Lung microvascular endothelial cell (primary cell): ENCODE measurements at regions not wholly inside any gene's neighbourhood (a gene's known extent, or its start where the extent isn't known, plus 50 kb on each side); places are given as distances from the start of the nearest gene placed in this dataset.

ENCODE experiments used
- DNase-seq, 2 donors: peaks; one replicate each; pipeline versions ENCODE4 v3.0.0 to v3.0.0-alpha.2; 2010; ENCODE audit warnings: low read depth in 2 of 2

DNA sequence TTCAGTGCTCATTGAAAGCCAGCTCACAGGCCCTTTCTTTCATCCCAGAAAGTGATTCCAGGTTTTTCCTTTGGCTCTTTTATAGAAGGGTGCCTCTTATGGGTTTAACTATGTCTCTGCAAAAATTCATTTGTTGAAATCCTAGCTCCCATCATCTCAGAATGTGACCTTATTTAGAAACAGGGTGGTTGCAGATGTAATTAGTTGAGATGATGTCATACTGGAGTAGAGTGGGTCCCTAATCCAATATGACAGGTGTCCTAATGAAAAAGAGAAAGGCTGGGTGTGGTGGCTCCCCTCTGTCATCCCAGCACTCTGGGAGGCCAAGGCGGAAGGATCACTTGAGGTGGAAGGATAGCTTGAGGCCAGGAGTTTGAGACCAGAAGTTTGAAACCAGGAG lies 64.2 kb upstream of the FAM20A start:
- DNase-seq = no peak

DNA sequence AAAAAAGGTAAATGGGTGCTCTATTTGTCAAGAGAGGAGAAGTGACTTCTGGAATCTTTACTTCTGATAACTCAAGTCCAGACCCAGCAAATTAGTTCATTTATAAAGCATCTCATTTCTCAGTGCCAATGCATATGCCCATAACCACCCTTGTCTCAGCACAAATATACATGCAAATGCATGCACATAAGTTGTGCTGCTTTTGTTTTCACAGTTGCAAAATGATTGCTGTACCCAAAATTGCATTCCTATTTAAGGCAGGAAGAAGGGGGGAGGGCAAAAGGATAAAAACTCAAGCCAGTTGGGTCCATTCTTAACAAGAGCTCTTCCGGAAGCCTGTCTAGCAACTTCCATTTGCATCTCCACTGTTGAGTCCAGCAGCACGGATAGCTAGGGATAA lies 61.3 kb upstream of the FAM20A start:
- no peak for DNase-seq

DNA sequence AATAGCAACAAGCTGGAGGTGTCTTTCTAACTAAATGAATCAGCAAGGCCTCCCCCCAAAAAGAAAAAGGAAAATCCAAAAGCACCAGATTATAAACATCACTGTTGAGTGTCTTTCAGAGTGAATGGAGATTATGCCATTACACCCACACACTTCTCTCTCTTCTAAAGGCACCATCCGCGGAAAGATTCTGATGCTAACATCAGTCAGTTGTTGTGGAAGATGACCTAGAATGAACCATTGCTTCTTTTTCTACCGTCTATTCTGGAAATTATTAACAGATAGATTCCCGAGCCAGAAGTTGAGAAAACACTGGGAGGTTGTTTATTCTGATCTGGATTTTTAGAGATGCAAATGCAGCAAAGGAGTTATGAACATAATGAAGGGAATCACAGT lies 60.9 kb upstream of the FAM20A start:
- no peak for DNase-seq

DNA sequence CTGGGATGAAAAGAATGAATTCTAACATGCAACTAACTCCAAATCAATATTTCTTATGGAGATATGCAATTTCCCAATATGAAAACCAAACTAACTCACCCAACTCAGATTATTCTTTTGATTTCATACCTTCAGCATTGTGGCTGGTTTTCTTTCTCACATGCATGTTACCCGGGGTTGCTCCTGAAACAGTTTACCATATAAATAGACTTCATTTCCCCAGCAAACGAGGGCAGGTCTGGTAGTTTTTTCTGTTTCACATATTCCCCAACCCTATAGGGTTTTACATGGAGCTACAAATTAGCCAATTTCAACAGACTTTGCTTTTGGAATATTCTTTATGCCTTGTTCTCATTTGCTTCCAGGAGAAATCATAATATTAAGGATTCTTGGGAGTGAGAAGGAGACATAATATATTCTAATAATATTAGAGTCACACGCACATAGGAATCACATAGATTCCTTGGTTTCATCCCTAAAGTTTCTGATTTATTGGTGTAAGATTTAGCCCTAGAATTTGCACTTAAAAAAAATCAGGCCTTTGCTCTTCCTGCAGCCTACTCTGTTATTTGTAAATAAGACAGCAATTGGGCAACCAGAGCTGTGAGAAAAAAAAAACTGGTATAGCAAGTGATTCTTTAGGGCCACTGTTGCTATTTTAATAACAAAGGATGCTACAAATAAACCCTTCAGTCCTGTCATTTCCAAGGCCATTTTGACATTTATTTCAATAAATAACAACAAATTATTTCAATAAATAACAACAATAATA lies 60.3 kb upstream of the FAM20A start:
- DNase-seq = no peak

DNA sequence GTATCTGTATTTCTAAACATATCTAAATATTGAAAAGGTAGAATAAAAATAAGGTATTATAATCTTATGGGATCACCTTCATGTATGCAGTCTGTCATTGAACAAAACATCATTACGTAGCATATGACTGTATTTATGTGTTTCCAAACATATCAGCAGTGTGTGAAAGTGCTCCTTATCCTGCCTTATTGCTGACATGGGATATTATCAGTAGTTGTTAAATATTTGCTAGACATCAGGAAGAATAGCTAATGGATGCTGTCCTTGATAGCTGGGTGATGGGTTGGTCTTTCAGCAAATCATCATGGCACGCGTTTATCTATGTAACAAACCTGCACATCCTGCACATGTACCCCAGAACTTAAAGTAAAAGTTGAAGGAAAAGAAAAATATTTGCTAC lies 59.1 kb upstream of the FAM20A start:
- DNase-seq = no peak

DNA sequence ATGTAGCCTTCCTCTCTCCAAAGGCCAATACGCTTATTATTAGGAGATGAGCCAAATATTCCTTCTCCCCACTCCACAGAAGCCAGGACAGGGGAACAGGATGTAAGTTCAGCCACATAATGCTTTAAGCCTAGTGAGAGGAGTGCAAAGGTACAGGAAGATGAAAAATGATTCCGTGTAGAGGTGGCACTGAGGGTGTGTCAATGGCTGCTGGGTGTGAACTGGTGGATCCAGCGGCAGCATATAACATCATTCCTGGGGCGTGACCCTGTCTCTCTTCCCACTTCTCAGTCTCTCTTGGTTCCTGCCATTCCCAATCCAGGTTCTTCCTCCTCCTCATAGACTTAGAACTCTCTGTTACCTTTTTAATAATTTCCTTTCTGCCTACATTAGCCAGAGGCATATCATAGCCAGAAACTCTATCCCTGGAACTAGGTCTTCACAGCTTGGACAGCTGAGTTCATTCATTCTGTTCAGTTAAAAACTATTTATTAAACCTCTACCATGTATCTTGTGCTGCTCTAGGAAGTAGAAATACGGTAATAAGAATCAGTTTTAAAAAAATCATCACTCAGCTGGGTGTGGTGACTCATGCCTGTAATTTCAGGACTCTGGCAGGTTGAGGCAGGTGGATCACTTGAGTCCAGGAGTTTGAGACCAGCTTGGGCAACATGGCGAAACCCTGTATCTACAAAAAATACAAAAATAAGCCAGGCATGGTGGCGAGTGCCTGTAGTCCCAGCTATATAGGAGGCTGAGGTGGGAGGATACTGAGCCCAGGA lies 58.0 kb upstream of the FAM20A start:
- no peak for DNase-seq

- no peak for DNase-seq
Measured at GRCh38 chr17:68657576-68657975, 56.4 kb upstream of the FAM20A start.

GRCh38 chr17:68657166-68657565 lies 56.0 kb upstream of the FAM20A start:
- no peak for DNase-seq

- no peak for DNase-seq
Measured at GRCh38 chr17:68656666-68657065, 55.5 kb upstream of the FAM20A start.
